GM18508 (cell line): ENCODE measurements at regions not wholly inside any gene's neighbourhood (a gene's known extent, or its start where the extent isn't known, plus 50 kb on each side); places are given as distances from the start of the nearest gene placed in this dataset.

Experiments
- ATAC-seq: cut with Tn5 transposase; IDR thresholded peaks from one replicate; pipeline ENCODE4 v1.9.1; 2021; ENCODE audit warnings: moderate number of reproducible peaks; ENCODE audit not compliant: insufficient read depth, unreplicated experiment

GRCh38 chr2:52181080-52181479 lies 1149.1 kb upstream of the NRXN1 start:
- ATAC-seq: no peak

- ATAC-seq: no peak
These were observed 1146.9 kb upstream of the NRXN1 start for GRCh38 chr2:52178845-52179244.

- no peak for ATAC-seq
These were observed 1113.1 kb upstream of the NRXN1 start for GRCh38 chr2:52145005-52145404.

GRCh38 chr2:52144590-52144989 lies 1112.7 kb upstream of the NRXN1 start:
- ATAC-seq: no peak

GRCh38 chr2:52141076-52141475 lies 1109.1 kb upstream of the NRXN1 start:
- ATAC-seq: no peak

GRCh38 chr2:52139241-52139640 lies 1107.3 kb upstream of the NRXN1 start:
- no peak for ATAC-seq

GRCh38 chr2:52135235-52135634 lies 1103.3 kb upstream of the NRXN1 start:
- no peak for ATAC-seq

GRCh38 chr2:52128081-52128480 lies 1096.1 kb upstream of the NRXN1 start:
- no peak for ATAC-seq

GRCh38 chr2:52127527-52127926 lies 1095.6 kb upstream of the NRXN1 start:
- no peak for ATAC-seq

GRCh38 chr2:52117299-52117698 lies 1085.4 kb upstream of the NRXN1 start:
- ATAC-seq: no peak

GRCh38 chr2:52115750-52116149 lies 1083.8 kb upstream of the NRXN1 start:
- no peak for ATAC-seq

- no peak for ATAC-seq
These were observed 1081.4 kb upstream of the NRXN1 start for GRCh38 chr2:52113338-52113737.

GRCh38 chr2:52112141-52112540 lies 1080.2 kb upstream of the NRXN1 start:
- ATAC-seq: no peak

- no peak for ATAC-seq
These were observed 1075.2 kb upstream of the NRXN1 start for GRCh38 chr2:52107124-52107523.

- ATAC-seq: no peak
These were observed 1065.1 kb upstream of the NRXN1 start for GRCh38 chr2:52097071-52097470.

- no peak for ATAC-seq
These were observed 1052.8 kb upstream of the NRXN1 start for GRCh38 chr2:52084759-52085158.

- ATAC-seq: no peak
These were observed 1051.3 kb upstream of the NRXN1 start for GRCh38 chr2:52083214-52083613.

- ATAC-seq: no peak
These were observed 1050.7 kb upstream of the NRXN1 start for GRCh38 chr2:52082646-52083045.

- no peak for ATAC-seq
These were observed 1047.7 kb upstream of the NRXN1 start for GRCh38 chr2:52079602-52080001.

- no peak for ATAC-seq
These were observed 1045.2 kb upstream of the NRXN1 start for GRCh38 chr2:52077159-52077558.

GRCh38 chr2:52074130-52074719 lies 1042.3 kb upstream of the NRXN1 start:
- ATAC-seq: no peak

- no peak for ATAC-seq
These were observed 1041.0 kb upstream of the NRXN1 start for GRCh38 chr2:52072949-52073348.

GRCh38 chr2:52070665-52071064 lies 1038.7 kb upstream of the NRXN1 start:
- ATAC-seq: no peak
